Neural cell (in vitro differentiated cells): ENCODE measurements at regions not wholly inside any gene's neighbourhood (a gene's known extent, or its start where the extent isn't known, plus 50 kb on each side); places are given as distances from the start of the nearest gene placed in this dataset.

Experiments
- H2AFZ ChIP-seq: fragments of 200-600, 300-800 bp; sonication (generic), shearing (Covaris generic); 2 replicates; pipeline ENCODE4 v1.6.0; 2014; ENCODE audit warnings: low read depth, mild to moderate bottlenecking, antibody characterized with exemption, low read length, moderate library complexity
- H3F3A ChIP-seq: fragments of 200-600 bp; shearing (Covaris generic); 2 replicates; pipeline ENCODE4 v1.6.1; 2016; ENCODE audit warnings: mild to moderate bottlenecking, moderate library complexity, mixed read lengths, antibody characterized with exemption, low read length; ENCODE audit not compliant: insufficient read depth, poor library complexity, severe bottlenecking
- H3K27ac ChIP-seq: fragments of 200-600, 300-800 bp; sonication (generic), shearing (Covaris generic); 2 replicates; pipeline ENCODE4 v1.5.1; 2014; ENCODE audit warnings: mild to moderate bottlenecking, low read length, moderate library complexity
- H3K27me3 ChIP-seq: fragments of 300-800, 200-600 bp; sonication (generic), shearing (Covaris generic); 2 replicates; pipeline ENCODE4 v1.6.0; 2014; ENCODE audit warnings: mild to moderate bottlenecking, low read depth, low read length, moderate library complexity; ENCODE audit not compliant: insufficient read depth
- H3K36me3 ChIP-seq: fragments of 300-800, 200-600 bp; sonication (generic), shearing (Covaris generic); 2 replicates; pipeline ENCODE4 v1.5.1; 2014; ENCODE audit warnings: mild to moderate bottlenecking, antibody characterized with exemption, low read length, moderate library complexity; ENCODE audit not compliant: insufficient read depth
- H3K4me2 ChIP-seq: fragments of 300-800, 200-600 bp; sonication (generic), shearing (Covaris generic); 2 replicates; pipeline ENCODE4 v1.6.0; 2014; ENCODE audit warnings: mild to moderate bottlenecking, low read length
- H3K4me3 ChIP-seq: fragments of 300-800, 200-600 bp; sonication (generic), shearing (Covaris generic); 2 replicates; pipeline ENCODE4 v1.5.1; 2014; ENCODE audit warnings: mild to moderate bottlenecking, low read length, moderate library complexity
- H3K79me2 ChIP-seq: fragments of 200-600 bp; shearing (Covaris generic); replicated peaks from 2 replicates; pipeline ENCODE4 v1.6.0; 2014; ENCODE audit warnings: mild to moderate bottlenecking, low read length, moderate library complexity; ENCODE audit not compliant: insufficient read depth
- H3K9ac ChIP-seq: fragments of 300-800, 200-600 bp; sonication (generic), shearing (Covaris generic); 2 replicates; pipeline ENCODE4 v1.6.1; 2016; ENCODE audit warnings: mild to moderate bottlenecking, low read length, mixed read lengths
- H3K9me2 ChIP-seq: fragments of 200-600 bp; shearing (Covaris generic); 2 replicates; pipeline ENCODE4 v1.6.1; 2016; ENCODE audit warnings: mild to moderate bottlenecking, low read length, mixed read lengths; ENCODE audit not compliant: insufficient read depth
- H3K9me3 ChIP-seq: fragments of 200-600, 300-800 bp; sonication (generic), shearing (Covaris generic); 2 replicates; pipeline ENCODE4 v1.6.1; 2016; ENCODE audit warnings: mild to moderate bottlenecking, mixed run types, low read length, moderate library complexity, mixed read lengths
- H4K20me1 ChIP-seq: fragments of 200-600 bp; shearing (Covaris generic); 2 replicates; pipeline ENCODE4 v1.6.1; 2016; ENCODE audit warnings: mild to moderate bottlenecking, mixed run types; ENCODE audit not compliant: insufficient read depth
- EP300 ChIP-seq: fragments of 450-650 bp; conservative IDR thresholded peaks from 2 replicates; pipeline ENCODE4 v1.6.1; 2014; ENCODE audit warnings: antibody characterized with exemption, mild to moderate bottlenecking, moderate library complexity; ENCODE audit not compliant: poor library complexity, severe bottlenecking
- EZH2 ChIP-seq: fragments of 200-600, 300-800 bp; shearing (Covaris generic), sonication (generic); IDR thresholded peaks from 2 replicates; pipeline ENCODE4 v1.6.1; 2014; ENCODE audit warnings: antibody characterized with exemption, low read length, borderline replicate concordance, mild to moderate bottlenecking; ENCODE audit not compliant: insufficient read depth, poor library complexity, severe bottlenecking
- MXI1 ChIP-seq: fragments of 450-650 bp; conservative IDR thresholded peaks from 2 replicates; pipeline ENCODE4 v1.6.1; 2014; ENCODE audit warnings: antibody characterized with exemption, mild to moderate bottlenecking; ENCODE audit not compliant: poor library complexity, severe bottlenecking
- POLR2AphosphoS5 ChIP-seq: IDR thresholded peaks from 2 replicates; pipeline ENCODE4 v1.6.1; 2012
- RAD21 ChIP-seq: fragments of 450-650 bp; conservative IDR thresholded peaks from 2 replicates; pipeline ENCODE4 v1.6.1; 2014; ENCODE audit warnings: antibody characterized with exemption, mild to moderate bottlenecking, moderate library complexity
- REST ChIP-seq: IDR thresholded peaks from 2 replicates; pipeline ENCODE4 v1.6.1; 2012; ENCODE audit warnings: borderline replicate concordance
- SMC3 ChIP-seq: fragments of 450-650 bp; conservative IDR thresholded peaks from 2 replicates; pipeline ENCODE4 v1.6.1; 2014; ENCODE audit warnings: antibody characterized with exemption, mild to moderate bottlenecking, moderate library complexity; ENCODE audit not compliant: poor library complexity
- TAF1 ChIP-seq: IDR thresholded peaks from 2 replicates; pipeline ENCODE4 v1.6.1; 2012; ENCODE audit warnings: low read depth
- TF ChIP-seq, protein P1 (sequence below): fragments of 450-650 bp; IDR thresholded peaks from 2 replicates; pipeline ENCODE4 v1.5.1; 2014; ENCODE audit warnings: antibody characterized with exemption, mild to moderate bottlenecking, moderate library complexity; ENCODE audit not compliant: poor library complexity, severe bottlenecking

- no peak overlapping the region for H2AFZ ChIP-seq
- H3K9me2 ChIP-seq = no peaks in the 10 kb centered on the region
- no peak overlapping the region for H3K4me3 ChIP-seq
- H4K20me1 ChIP-seq = no peaks in the 10 kb centered on the region
- no peak for TF ChIP-seq TAF1
- no peak for TF ChIP-seq POLR2AphosphoS5
- TF ChIP-seq EZH2 = no peak
- TF ChIP-seq EP300 = no peak
- TF ChIP-seq SMC3 = no peak
- no peak for TF ChIP-seq MXI1
- TF ChIP-seq, protein P1, sequence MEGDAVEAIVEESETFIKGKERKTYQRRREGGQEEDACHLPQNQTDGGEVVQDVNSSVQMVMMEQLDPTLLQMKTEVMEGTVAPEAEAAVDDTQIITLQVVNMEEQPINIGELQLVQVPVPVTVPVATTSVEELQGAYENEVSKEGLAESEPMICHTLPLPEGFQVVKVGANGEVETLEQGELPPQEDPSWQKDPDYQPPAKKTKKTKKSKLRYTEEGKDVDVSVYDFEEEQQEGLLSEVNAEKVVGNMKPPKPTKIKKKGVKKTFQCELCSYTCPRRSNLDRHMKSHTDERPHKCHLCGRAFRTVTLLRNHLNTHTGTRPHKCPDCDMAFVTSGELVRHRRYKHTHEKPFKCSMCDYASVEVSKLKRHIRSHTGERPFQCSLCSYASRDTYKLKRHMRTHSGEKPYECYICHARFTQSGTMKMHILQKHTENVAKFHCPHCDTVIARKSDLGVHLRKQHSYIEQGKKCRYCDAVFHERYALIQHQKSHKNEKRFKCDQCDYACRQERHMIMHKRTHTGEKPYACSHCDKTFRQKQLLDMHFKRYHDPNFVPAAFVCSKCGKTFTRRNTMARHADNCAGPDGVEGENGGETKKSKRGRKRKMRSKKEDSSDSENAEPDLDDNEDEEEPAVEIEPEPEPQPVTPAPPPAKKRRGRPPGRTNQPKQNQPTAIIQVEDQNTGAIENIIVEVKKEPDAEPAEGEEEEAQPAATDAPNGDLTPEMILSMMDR = no peak
- H3K79me2 ChIP-seq = no peaks in the 10 kb centered on the region
- H3F3A ChIP-seq = no peaks in the 10 kb centered on the region
- no peak overlapping the region for H3K4me2 ChIP-seq
- no peak overlapping the region for H3K9ac ChIP-seq
- no peak overlapping the region for H3K27ac ChIP-seq
- no peaks in the 10 kb centered on the region for H3K27me3 ChIP-seq
- no peaks in the 10 kb centered on the region for H3K9me3 ChIP-seq
- no peaks in the 10 kb centered on the region for H3K36me3 ChIP-seq
Measured at GRCh38 chr5:67806654-67807438, 408.7 kb upstream of the PIK3R1 start.

GRCh38 chr5:67805666-67806348 is 409.7 kb upstream of the PIK3R1 start:
- Histone ChIP-seq H2AFZ (no peak overlapping the region), H3F3A (no peaks in the 10 kb centered on the region), H4K20me1 (no peaks in the 10 kb centered on the region), H3K9me2 (no peaks in the 10 kb centered on the region), H3K9me3 (no peaks in the 10 kb centered on the region), H3K79me2 (no peaks in the 10 kb centered on the region), H3K36me3 (no peaks in the 10 kb centered on the region), H3K4me2 (no peak overlapping the region), H3K27me3 (no peaks in the 10 kb centered on the region), H3K27ac (no peak overlapping the region), H3K9ac (no peak overlapping the region), H3K4me3 (no peak overlapping the region)
- no peak for TF ChIP-seq MXI1
- TF ChIP-seq RAD21 = no peak
- no peak for TF ChIP-seq EZH2
- TF ChIP-seq, protein P1 = no peak
- no peak for TF ChIP-seq POLR2AphosphoS5
- no peak for TF ChIP-seq EP300
- TF ChIP-seq REST = no peak
- TF ChIP-seq TAF1 = no peak
- TF ChIP-seq SMC3 = no peak
